ENCODE measurements at regions not wholly inside any gene's neighbourhood (a gene's known extent, or its start where the extent isn't known, plus 50 kb on each side); places are given as distances from the start of the nearest gene placed in this dataset.

DNA sequence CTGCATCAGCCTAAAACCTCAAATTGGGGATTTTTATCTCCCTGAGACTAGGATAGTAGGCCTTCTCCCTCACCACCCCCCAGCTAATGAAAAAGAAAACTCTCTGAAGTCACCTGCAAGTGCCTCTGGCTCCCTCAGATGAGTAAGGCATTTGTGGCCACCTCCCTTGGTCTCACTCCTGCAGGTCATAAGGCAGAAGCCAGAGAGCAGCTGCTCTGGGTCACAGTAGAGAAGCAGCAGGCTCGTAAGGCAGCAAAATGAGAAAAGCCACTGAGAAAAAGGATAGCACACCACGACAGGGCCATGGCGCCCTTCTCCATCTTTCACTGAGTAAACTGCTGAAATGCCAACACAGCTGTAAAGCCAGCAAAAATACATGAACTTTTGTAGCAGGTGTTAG, 296.7 kb upstream of the DPH6 start:
- TF ChIP-seq, protein P1, sequence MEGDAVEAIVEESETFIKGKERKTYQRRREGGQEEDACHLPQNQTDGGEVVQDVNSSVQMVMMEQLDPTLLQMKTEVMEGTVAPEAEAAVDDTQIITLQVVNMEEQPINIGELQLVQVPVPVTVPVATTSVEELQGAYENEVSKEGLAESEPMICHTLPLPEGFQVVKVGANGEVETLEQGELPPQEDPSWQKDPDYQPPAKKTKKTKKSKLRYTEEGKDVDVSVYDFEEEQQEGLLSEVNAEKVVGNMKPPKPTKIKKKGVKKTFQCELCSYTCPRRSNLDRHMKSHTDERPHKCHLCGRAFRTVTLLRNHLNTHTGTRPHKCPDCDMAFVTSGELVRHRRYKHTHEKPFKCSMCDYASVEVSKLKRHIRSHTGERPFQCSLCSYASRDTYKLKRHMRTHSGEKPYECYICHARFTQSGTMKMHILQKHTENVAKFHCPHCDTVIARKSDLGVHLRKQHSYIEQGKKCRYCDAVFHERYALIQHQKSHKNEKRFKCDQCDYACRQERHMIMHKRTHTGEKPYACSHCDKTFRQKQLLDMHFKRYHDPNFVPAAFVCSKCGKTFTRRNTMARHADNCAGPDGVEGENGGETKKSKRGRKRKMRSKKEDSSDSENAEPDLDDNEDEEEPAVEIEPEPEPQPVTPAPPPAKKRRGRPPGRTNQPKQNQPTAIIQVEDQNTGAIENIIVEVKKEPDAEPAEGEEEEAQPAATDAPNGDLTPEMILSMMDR (IDR thresholded peaks at IDR 0.05): no peak
- TF ChIP-seq, protein P2, sequence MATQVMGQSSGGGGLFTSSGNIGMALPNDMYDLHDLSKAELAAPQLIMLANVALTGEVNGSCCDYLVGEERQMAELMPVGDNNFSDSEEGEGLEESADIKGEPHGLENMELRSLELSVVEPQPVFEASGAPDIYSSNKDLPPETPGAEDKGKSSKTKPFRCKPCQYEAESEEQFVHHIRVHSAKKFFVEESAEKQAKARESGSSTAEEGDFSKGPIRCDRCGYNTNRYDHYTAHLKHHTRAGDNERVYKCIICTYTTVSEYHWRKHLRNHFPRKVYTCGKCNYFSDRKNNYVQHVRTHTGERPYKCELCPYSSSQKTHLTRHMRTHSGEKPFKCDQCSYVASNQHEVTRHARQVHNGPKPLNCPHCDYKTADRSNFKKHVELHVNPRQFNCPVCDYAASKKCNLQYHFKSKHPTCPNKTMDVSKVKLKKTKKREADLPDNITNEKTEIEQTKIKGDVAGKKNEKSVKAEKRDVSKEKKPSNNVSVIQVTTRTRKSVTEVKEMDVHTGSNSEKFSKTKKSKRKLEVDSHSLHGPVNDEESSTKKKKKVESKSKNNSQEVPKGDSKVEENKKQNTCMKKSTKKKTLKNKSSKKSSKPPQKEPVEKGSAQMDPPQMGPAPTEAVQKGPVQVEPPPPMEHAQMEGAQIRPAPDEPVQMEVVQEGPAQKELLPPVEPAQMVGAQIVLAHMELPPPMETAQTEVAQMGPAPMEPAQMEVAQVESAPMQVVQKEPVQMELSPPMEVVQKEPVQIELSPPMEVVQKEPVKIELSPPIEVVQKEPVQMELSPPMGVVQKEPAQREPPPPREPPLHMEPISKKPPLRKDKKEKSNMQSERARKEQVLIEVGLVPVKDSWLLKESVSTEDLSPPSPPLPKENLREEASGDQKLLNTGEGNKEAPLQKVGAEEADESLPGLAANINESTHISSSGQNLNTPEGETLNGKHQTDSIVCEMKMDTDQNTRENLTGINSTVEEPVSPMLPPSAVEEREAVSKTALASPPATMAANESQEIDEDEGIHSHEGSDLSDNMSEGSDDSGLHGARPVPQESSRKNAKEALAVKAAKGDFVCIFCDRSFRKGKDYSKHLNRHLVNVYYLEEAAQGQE (IDR thresholded peaks at IDR 0.05; ENCODE audit: insufficient read depth in 1 of 2, low read depth in 2 of 2, low read length in 1 of 2): no peak

Data from Panc1 (cell line).